ENCODE measurements at regions not wholly inside any gene's neighbourhood (a gene's known extent, or its start where the extent isn't known, plus 50 kb on each side); places are given as distances from the start of the nearest gene placed in this dataset.

GRCh38 chr11:10388101-10388500 is 67.0 kb upstream of the AMPD3 start:
- no peak for DNase-seq

GRCh38 chr11:10388574-10388973 is 66.5 kb upstream of the AMPD3 start:
- no peak for DNase-seq

GRCh38 chr11:10390375-10390774 is 64.7 kb upstream of the AMPD3 start:
- DNase-seq, result no peak

DNA sequence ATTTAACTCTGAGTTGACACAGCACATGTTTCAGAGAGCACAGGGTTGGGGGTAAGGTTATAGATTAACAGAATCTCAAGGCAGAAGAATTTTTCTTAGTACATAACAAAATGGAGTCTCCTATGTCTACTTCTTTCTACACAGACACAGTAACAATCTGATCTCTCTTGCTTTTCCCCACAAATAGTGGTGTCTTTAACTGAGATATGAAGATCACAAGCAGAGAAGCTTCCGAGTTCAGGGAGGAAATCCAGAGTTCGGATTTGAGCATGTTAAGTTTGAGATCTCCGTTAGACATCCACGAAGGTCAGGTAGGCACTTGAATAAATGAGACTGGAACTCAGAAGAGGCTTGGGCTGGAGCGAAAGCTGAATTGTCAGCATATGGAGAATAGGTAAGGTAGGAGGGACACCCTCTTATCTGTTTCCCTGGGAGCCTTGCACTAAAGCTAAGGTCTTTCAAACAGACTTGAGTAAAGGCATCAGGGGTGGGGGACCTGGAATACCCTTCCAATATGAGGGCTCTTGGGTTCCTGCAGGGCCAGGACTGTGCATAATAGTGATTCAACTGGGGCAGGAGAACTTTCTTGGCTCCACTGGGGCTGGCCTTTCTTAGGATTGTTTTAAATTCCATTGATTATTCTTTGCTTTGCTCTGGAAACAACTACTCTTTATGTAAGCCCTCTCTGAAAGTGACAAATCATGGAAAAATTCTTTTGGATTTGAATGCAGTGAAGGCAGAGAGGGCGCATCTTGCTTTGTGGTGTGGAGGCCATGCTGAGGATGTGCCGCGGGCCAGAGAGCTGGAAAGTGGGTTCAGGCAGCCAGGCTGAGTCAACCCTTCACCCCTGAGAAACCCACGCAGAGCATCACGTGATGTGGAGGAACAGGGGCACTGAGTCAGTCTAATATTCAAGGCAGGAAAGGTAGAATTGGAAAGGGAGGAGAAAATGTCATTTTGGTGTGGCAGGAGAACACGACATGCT is 62.7 kb upstream of the AMPD3 start:
- DNase-seq, result no peak

DNA sequence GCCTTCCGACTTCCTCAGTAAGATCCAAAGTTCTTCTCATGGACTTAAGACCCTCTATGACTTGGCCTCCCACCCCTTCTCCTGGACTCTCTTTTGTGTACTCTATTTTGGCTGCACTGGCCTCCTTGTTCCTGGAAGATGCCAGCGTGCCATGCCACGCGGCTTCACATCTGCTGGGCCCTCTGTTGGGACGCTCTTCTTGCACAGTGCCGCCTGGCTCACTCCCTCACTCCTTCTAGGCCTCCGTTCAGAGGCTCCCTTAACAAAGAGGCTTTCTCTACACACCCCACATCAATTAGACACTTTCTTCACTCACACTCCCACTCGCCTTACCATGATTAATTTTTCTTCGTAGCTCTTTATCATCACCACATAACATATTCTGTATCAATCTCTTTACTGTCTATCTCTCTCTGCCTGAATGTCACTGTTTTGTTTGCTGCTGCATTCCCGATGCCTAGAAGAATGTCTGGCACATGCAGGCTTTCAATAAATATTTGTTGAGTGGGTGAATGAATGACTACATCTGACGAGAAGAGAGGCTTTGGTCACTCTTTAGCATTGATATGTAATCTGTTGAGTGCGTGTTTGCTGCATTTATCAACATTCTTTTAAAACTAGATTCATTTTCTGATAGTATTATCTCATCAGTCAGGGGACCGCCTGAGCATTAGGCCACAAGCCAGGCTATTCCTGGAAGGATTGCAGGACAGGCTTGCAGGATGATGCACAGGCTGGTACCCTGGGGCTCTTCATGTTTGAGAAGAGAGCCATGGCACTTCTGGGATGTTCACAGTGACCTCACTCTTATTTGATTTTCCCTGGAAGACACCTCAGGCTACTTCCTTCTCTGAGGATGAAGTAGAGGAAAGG is 60.6 kb upstream of the AMPD3 start:
- no peak for DNase-seq

DNA sequence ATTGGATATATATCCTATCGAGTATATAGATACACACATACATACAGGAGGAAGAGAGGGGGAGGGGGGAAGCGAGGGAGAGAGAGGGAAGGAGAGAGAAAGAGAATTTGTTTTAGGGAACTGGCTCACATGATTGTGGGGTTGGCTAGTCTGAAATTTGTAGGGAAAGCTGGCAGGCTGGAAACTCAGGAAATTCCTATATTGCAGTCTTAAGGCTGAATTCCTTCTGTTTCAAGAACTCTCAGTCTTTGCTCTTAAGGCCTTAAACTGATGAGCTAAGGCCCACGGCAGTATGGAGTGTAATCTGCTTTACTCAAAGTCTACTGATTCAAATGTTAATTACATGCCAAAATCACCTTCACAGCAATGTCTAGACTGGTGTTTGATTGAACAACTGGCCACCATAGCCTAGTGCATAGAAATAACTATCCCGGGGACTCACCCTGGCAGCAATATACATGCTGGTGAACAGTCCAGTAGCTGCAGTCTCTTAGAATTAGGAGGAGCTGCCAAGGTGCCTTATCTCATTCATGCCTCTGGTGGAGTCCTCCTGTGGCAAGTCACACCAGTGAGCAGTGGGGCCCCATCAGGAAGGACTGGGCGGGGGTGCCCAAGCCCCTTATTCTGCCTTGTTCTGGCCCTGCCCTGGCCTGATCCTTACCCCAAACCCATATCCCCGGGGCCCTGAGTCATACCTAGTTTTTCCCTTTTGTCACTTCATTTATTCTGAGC is 59.7 kb upstream of the AMPD3 start:
- no peak for DNase-seq

GRCh38 chr11:10396771-10397170 is 58.3 kb upstream of the AMPD3 start:
- no peak for DNase-seq

DNA sequence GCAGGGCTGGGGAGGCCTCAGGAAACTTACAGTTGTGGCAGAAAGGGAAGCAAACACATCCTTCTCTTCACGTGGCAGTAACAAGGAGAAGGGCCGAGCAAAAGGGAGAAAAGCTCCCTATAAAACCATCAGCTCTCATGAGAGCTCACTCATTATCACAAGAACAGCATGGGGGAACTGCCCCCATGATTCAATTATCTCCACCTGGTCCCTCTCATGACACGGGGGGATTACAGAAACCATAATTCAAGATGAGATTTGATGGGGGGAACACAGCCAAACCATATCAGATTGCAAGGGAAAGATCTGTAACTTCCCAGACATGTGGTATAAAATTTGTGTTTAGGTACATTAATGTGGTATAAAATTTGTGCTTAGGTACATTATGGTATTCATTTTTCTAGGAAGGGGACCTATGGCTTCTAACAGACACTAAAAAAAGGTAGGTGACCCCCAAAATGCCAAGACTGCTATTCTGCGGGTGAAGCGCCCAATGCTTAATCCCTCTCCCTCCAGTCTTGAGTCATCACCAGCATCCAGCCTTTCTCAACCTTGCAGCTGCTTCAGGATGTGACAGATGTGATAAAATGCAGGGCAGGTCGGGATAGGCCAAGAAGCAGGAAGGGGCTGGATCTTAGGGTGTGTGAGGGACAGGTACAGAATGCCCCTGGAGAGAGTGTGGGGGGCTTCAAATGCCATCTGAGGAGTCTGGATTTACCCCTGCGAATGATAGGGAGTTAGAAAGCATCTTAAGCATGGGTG is 57.7 kb upstream of the AMPD3 start:
- no peak for DNase-seq

DNA sequence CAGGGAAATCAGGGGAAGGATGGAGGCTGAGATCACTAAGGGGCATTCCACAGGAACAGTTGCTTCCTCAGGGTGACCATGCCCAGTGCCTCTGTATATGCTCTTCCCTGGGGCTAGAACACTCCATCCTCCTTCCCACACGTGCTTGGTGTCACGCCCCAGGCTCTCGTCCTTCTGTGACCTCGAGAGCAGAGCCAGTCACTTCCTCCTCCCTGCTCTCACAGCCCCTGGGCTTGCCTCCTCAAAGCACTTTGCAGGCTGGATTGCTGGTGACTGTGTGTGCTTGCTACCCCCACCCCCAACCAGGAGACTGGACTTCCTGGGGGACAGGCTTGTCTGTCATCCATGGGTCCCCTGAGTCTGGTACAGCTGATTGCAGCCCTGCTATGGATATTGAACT is 56.5 kb upstream of the AMPD3 start:
- DNase-seq, result no peak

DNA sequence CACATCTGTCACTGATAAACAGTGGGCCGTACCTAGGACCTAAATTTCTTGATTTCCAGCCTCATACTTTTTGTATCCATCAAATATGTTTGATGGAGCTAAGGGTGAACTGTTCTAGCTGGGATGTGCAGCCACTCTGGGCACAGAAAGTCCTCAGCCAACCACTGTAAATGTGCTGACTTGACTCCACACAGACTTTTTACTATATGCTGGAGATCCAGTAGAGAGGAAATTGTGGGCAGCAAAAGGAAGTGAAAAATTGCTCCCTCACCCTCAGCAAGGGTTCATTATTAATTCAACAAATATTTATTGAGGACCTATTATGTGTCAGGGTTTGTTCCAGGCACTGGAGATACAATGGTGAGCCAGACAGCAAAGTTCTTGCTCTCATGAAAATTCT is 54.2 kb upstream of the AMPD3 start:
- DNase-seq, result no peak

DNA sequence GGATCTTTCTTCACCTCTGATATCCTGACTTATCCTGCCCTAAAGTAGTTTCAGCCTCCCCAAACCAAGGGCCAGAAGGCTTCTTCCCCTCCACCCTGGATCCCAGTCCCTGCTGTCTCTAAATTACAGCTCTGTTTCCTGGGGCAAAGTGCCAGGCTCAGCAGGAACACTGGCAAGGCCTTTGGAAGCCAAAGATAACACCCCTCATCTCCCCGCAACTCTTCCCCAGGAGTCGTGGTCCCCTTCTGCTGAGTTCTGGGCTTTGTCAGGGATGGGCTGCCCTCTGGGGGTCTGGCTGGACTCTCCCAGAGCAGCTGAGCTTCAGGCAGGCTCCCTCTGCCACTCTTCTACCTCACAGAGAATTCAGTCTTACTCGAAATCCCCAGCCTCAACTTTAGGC is 53.8 kb upstream of the AMPD3 start:
- DNase-seq, result no peak

- no peak for DNase-seq
Observed at GRCh38 chr11:10401696-10402392, 53.2 kb upstream of the AMPD3 start.
